Tongue (tissue), 1 donor: ENCODE measurements at regions not wholly inside any gene's neighbourhood (a gene's known extent, or its start where the extent isn't known, plus 50 kb on each side); places are given as distances from the start of the nearest gene placed in this dataset.

Experiments
- DNase-seq: peaks from one replicate; pipeline ENCODE4 v3.0.0-alpha.2; 2015

DNA sequence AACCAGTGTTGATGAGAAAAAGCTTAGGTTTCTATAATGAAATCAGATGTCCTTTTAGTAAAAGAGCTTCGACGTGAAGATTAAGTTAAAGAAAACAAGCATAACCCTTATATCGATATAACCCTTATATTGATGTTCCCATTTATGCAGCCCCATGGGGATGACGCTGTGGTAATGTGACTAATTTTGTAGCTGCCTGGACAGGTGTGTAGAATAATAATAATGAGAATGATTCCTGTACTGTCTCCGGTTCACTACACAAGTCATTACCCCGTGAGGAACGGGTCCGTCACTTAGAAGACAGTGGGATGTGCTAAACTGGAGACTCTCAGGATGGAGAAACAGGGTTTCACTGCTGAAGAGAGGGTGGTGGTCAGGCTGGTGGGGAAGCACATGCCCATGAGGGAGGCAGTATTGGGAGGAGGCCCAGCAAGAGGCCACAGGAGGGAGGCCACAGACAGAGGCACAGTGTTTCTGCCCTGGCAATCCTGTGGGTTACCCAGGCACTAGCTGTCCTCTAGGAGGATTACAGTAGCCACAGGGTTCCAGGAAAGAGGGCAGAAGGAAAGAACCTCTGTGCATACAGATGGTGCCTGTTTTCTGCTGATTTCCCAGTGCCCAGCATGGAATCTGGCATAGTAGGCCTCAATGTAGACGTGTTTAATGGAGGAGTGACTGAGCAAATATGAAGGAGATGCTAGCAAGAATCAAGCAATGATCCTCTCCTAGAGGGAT is 191.1 kb upstream of the TSC22D2 start:
- DNase-seq, result no peak

DNA sequence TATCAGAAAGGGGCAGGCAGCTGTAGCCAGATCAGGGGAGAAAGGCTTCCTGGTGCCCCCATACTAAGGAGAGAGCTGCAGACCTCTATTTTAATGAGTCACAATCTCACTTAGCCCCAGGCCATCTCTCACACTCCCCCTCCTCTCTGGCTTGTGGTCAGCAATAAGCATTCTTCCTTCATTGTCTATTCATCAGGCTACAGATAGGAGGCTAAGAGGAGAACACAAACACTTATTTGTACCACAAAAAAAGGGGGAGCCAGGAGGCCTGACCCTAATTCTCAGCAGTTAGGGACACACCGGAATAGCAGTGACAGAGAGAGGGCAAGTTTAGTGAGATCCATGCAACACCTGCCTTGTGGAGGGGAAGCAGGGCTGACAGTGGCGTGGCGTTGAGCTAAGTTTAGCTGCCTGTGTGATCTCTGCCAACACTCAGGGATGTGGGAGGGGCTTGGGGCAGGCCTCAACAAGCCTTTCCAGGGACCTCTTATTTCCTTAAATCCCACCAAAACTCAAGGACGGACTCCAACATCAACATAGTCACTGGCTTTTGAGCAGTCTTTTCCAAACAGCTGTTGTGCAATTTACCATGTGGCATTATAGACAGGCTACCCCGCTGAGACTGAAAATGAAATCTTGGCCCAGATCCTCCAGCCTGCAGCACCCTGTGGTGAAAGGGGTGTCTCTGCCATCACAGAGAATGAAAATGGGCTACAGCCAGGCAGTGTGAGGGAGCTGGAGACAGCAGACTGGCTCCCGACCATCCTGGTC is 191.9 kb upstream of the TSC22D2 start:
- DNase-seq, result peak; percentile 90

DNA sequence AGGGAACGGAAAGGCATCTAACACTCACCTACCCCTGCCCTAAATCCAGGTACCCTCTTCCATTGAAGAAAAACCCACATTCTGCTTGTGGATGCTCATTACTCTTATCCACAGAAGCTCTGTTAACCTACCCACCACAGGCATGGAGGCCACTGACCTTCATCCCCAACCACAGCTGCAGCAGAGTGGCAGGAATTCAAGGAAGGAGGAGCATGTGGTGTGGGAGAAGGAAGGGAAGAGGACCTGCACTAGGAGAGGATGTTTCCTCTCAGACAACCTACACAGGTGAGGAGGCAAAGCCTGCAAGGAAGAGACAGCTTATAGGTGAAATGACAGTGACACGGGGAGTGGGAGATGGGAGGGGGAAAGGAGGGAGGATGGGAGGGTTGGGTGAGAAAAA is 192.5 kb upstream of the TSC22D2 start:
- DNase-seq, result no peak

DNA sequence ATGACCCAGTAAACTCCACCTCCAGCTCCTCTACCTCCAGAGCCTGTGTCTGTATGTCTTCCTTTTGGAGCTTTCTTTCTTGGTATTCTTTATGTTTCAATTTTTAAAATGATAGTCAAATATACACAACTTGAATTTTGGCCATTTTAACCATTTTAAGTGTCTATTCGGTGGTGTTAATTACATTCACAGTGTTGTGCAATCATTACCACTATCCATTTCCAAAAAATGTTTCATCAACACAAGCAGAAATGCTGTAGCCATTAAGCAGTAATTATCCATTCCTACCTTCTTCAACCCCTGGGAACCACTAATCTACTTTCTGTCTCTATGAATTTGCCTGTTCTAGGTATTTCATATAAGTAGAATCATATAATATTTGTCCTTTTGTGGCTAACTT is 194.5 kb upstream of the TSC22D2 start:
- DNase-seq, result no peak

DNA sequence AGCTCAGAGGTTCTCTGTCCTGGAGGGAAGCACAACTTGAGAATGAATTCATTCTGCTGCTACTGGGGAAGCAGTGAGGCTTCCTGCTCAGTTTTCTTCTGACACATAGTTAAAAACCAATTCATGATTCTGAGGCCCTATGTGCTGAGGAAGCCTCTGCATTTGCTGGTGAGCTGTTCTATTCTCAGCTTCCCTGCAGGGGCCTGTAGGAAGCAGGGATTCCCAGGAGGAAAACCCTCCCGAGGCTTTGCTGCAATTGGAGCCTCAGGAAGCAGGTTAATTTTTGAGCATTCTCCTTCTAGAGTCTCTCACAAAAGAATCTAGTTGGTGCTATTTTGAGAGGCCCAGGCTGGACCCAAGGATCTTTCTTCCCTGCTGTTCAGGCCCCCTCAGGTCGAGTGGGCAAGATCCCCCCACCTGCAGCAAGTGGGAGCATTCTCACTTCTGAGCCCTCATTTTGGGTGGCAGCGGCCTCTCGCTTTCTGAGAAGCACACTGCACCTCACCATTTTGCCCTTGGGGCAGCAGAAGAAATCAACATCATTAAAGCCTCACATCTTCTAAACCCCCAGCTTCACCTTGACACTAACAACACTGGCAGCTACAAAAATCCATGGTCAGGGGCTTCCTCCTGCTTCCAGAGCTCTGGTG is 197.5 kb upstream of the TSC22D2 start:
- DNase-seq, result no peak

DNA sequence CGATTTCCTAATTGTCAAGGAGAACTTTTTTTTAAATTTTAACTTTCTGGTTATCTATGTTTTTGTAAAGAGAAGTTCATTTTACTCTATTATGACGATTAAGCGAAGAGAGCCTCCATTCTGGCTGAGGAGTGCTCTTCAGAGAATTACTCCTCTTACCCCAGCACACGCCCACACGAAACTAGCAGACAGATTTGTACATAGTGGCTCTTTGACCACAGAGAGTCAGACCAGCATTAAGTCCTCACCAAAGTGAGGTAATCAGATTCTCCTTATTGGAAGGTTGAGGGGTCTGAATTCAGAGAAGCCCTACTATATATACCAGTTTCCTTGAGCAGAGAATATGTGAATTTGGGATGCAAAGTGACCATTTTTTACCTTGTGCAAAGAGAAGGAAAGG is 204.8 kb upstream of the TSC22D2 start:
- DNase-seq, result no peak

DNA sequence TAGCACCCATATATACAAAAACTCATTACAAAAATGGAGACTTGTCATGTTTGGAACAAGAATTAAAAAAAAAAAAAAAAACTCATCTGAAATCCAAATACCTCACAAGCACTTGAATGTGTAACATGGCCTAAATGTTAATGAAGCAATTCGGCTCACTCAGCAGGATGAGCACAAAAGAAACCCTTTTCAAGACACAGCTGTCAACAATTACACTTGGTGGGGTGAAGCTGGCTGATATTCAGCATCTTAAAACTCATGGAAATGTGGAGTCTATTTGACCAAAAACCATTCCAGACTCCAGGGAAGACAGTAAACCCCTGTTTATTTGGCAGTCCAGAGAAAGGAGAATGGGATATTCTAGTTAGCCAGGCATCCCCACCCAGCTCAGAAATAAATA is 205.4 kb upstream of the TSC22D2 start:
- DNase-seq, result peak; percentile 50

DNA sequence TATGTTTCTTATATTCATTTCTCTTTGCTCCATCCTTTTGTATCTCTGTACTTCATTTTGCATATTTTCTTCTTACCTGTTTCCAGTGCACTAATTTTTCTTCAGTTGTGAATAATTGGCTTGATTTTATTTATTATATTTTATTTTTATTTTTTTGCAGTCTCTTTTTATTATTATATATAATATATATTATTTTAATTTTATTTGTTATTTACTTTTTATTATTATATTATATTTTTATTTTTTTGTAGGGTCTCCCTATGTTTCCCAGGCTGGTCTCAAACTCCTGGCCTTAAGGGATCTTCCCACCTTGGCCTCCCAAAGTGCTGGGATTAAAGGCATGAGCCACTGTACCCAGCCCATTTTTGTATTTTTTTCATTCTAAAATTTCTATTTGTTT is 213.1 kb upstream of the TSC22D2 start:
- DNase-seq, result no peak

DNA sequence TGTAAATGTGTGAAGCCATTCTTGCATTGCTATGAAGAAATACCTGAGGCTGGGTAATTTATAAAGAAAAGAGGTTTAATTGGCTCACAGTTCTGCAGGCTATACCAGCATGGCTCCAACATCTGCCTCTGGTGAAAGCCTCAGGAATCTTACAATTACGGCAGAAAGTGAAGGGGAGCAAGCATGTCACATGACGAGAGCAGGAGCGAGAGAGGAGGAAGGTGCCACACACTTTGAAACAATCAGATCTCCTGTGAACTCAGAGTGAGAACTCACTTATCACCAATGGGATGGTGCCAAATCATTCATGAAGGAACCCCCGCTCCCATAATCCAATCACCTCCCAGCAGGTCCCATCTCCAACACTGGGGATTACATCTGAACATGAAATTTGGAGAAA is 213.6 kb upstream of the TSC22D2 start:
- no peak for DNase-seq

DNA sequence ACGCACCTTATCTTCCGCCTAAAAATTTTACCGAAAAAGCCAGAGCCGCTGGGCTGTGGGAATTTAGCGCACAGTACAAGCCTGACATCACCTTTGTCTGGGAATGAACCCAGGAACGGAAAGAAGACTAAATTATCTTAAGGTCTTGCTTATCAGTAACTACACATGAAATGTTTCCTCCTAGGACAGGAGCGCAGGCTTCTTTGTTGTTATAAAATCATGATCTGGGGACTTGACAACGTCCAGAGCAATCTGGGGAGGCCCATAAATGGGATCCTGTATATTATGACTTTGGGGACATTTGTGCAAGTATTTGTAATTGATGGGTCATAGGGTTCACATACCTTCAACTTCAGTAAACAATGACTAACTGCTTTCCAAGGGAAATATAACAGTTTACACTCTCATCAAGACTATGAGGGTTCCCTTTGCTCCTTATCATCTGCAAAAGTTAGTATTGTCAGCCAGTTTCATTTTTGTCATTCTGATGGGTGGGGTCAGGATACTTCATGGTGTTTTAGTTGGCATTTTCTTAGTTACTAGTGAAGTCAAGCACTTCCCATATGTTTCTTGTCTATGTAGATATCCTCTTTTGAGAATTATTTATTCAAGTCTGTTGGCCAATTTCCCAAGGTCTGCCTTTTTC is 213.9 kb upstream of the PFN2 start:
- DNase-seq, result no peak

DNA sequence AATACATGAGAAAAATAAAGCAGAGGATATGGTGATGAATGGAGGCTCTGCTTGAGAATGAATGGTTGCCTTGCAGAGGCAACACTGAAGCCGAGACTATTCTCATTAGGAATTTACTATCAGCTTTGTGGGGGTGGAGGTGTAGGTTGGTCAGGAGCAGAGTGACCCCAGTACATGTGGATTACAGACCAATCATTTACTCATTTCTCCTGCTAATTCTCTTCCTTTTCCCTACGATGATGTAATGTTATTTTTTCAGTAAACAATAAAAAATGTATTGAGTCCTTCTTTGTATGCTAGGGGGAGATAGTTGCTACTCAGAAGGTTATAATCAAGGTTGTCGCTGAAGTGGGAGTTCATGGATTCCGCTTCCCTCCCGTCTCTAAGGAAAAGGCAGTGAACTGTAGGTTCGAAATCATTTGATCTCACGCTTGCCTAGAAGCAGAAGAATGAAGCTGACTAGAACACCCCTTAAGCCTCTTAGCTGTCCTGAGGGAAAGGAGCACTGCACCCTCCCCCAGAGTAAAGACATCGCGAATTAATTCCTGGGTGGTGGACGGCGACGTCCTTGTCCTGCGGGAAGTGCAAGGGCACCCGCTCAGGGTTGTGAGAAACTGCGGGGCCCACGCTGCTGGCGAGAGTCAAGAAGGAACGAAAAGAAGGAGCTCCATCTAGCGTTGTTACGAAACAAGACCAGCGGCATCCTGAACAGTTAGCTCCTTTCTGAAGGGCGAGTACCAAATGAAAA is 213.2 kb upstream of the PFN2 start:
- peak; percentile 91 for DNase-seq

DNA sequence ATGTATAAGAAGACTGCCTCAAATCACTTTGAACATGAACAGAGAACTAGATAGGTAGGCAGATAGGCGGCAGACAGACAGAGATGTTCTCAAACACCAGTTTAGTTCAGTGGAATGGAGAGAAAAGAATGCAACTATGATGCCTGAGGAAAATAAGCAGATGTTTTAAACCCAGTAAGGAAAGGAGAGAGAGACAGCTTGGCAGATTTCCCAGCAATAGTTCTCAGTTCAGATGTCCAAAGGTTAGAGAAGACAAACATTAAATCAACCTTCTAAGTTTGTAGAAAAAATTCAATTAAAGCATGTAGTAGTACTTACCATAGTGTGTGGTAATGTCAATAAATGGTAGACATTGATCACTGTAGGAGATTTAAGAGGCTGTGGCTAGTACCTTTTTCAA is 209.6 kb upstream of the PFN2 start:
- DNase-seq, result peak; percentile 68

DNA sequence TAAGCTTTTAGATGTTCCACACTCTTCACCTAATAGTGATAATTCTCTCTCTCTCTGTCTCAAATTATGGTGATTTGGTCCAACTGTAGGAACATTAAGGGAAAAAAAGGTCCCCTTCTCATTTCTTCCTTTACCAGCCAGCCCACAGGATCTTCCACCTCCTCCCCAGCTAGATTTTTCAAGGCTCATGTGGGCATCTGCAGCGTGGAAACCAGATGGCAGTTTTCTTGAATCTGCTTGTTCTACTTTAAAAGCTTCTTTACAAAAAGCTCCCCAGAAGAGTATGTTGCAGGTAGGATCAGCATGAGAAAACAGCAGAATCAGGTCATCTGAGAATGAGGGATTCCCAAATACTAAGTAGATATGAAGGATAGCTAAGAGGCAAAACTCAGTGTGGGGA is 208.6 kb upstream of the PFN2 start:
- DNase-seq, result no peak

DNA sequence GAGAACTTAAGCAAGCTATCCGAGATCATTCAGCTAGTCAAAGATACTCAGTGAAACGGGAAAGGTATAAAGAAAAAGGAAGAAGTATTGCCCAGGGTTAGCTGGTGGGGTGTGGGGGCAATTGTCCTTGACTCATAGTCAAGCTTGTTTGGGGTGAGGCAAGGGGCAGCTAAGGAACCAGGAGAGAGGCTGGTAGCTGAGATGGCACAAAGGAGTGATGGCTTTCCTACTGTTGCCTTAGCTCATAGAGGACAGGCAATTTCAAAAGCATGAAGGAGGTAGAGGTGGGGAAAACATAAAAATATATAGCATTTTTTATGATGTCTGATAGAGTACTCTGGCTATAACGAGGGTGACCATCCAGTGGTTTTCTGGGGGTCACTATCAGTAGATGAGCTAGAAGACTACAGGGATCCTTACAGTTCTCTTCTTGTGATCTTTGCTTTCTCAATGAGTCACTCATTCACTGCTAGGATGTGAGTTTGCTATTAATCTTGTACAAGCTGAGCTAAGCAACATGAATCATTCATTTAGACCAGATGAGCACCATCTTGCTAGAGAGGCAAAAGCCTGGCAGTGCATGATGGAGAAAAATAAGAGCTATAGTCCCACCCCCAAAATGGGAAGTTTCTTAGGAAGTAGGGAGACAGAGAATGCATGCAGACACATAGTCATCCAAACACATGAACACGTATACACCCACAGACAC is 207.1 kb upstream of the PFN2 start:
- DNase-seq, result no peak

DNA sequence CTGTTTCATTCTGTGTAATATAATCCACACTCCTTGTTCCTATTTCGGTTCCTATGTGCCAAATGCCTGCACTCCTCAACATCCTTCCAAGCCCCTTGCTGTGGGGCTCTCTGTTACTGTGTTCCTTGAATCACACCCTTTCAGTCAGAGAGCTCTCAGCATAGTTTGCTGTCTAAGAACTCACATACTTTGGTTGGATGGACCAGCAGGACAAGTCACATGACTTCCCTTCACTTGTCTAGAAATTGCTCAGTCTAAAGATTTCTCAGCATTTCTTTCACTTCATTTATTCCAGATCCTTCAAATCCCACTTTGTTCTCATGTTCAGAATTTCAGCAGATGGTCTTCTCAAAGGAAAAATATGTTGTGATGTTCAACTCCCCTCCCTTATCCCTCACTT is 203.5 kb upstream of the PFN2 start:
- no peak for DNase-seq

DNA sequence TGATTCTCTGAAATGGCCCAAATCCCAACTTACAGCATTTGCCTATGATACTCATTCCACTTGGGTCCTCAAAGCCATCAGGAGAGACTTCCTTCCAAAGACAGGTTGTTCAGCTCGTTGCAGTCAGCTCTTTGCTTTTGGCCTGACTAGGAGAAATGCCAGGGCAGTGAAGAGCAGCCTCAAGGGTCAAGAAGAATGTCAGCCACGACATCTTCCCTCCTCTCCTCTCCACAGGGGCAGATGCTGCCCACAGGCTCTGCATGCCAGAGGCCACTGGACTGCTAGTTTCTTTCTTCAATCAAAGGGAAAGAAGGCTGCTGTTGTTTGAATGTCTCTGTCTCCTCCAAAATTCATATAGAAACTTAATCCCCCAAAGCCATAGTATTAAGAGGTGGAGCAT is 201.7 kb upstream of the PFN2 start:
- no peak for DNase-seq

DNA sequence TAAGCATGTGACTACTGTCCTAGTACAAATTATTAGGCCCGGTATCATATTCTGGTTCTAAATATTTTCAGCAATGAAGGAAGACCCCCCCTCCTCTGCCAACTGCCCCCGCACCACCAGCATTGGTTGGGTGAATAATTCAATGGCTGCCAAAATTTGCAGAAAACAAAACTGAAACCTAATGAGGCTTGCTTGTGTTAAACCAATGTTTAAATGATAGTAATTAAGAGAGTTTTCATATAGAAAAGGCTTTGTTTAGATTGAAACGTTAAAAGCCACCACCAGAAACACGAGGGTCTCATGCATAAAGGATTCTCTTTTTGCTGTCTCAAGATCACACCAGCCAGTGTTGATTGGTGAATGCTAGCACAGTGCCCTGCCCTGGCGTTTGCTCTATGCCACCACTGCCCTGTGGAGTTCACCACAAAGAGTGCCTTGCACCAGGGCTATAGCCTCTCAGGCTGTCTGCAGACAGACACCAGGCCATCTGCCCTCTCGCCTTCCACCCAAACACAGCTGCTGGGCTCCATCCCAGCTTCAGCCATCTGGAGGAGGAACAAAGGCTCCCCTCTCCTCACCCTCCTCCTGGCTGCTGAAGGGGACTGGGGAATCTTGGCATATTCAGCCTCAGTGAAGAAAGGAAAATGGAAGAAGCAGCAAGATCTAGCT is 200.3 kb upstream of the PFN2 start:
- DNase-seq, result peak; percentile 92

DNA sequence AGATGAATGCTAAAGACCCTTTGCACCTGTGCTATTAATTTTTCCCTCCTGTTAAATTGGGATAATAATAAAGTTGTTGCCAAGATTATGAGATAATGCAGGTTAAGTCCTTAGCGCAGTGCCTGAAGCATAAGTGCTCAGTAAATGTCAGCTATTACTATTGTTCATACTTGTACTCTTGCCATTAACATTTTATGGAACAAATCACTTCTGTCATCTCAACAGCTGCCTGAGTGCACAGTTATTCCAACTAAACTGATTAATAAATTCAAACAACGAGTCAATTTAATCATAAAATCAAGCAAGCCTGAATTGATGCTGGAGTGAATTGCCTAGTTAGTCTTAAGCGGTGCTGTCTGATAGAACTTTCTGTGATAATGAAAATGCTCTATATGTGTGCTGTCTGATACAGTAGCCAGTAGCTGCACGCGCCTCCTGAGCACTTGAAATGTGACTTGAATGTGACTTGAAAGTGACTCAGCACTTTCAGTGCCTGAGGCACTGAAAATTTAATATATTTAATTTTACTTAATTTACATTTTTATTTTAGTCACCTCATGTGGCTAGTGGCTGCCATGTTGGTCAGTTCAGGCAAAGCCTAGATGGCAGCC is 198.7 kb upstream of the PFN2 start:
- DNase-seq, result peak; percentile 61

DNA sequence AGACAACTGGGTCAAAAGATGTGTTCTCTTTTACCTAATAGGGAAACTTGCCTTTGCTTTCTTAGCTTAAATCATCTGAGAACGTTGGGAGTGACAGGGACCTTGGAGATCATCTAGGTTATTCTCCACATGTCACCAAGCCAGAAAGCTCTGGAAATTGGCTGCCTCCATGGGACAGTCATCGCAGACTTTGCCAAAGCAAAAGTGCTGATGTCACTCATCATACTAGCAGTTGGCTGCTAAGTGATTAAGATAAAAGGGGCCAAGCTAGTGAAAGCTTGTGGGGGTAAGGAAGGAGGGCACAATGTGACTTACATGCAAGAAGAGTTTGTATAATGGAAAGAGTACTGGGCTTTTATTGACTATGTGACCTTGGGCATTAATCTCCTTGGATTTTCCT is 198.0 kb upstream of the PFN2 start:
- peak; percentile 81 for DNase-seq

DNA sequence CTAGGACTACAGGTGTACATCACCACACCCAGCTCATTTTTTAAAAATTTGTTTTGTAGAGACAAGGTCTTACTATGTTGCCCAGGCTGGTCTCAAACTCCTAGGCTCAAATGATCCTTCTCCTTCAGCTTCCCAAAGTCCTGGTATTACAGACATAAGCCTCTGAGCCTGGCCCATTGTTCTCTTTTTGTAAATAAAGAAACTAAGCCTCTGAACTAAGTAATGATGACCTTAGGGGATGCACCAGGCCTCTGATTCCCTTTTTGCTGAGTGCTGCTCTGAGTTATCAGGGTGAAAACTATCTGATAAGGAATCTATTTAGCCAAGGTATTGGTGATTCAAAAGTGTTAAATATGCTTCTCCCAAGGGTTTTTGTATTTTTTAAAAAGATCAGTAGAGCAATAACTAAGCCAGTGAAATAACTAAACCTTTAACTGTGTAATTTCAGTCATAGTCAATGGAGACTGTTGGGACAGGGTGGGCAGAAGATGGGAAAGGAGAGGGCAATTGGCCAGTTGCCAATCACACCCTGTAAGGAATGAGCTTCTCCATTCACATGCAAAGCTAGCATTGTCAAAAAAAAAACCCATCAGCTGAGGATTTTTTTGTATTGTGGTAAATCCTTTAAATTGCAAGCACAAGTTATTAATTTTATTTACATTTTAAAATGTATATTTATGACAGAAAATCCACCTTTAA is 194.8 kb upstream of the PFN2 start:
- DNase-seq, result no peak
